ENCODE measurements at regions not wholly inside any gene's neighbourhood (a gene's known extent, or its start where the extent isn't known, plus 50 kb on each side); places are given as distances from the start of the nearest gene placed in this dataset.

DNA sequence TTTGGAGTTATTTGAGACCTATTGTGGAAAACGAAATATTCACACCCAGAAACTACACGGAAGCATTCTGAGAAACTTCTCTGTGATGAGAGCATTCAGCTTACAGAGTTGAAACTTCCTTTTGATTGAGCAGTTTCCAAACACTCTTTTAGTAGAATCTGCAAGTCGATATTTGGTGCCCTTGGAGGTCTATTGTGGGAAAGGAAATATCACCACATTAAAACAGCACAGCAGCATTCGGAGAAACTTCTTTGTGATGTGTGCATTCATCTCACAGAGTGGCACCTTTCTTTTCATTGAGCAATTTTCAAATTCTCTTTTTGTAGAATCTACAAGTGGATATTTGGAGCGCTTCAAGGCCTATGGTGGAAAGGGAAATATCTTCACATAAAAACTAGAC is 595.7 kb upstream of the ALG10B start:
- Histone ChIP-seq H3K9ac (ENCODE audit: low read depth, low read length, poor library complexity, severe bottlenecking) (no peak overlapping the region), H3K9me3 (ENCODE audit: insufficient read depth, low read depth, low read length) (no peaks in the 10 kb centered on the region), H3K4me2 (ENCODE audit: low read depth, low read length, poor library complexity, severe bottlenecking) (no peak overlapping the region), H3K27me3 (ENCODE audit: insufficient read depth, low read length, poor library complexity, severe bottlenecking) (no peaks in the 10 kb centered on the region), H3K79me2 (ENCODE audit: insufficient read depth, low read length) (no peaks in the 10 kb centered on the region), H3K36me3 (ENCODE audit: insufficient read depth, low read length) (no peaks in the 10 kb centered on the region), H3K4me3 (ENCODE audit: low read length, poor library complexity, severe bottlenecking) (no peak overlapping the region), H3K9me2 (replicated peaks; ENCODE audit: low read depth, low read length) (no peaks in the 10 kb centered on the region), H4K20me1 (ENCODE audit: insufficient read depth, low read length, poor library complexity, severe bottlenecking) (no peaks in the 10 kb centered on the region), H3K4me1 (ENCODE audit: insufficient read depth, low read length, poor library complexity, severe bottlenecking) (no peaks in the 10 kb centered on the region), H2AFZ (ENCODE audit: low read length) (no peak overlapping the region), H3F3A (ENCODE audit: low read depth) (no peaks in the 10 kb centered on the region)
- TF ChIP-seq, protein P1, sequence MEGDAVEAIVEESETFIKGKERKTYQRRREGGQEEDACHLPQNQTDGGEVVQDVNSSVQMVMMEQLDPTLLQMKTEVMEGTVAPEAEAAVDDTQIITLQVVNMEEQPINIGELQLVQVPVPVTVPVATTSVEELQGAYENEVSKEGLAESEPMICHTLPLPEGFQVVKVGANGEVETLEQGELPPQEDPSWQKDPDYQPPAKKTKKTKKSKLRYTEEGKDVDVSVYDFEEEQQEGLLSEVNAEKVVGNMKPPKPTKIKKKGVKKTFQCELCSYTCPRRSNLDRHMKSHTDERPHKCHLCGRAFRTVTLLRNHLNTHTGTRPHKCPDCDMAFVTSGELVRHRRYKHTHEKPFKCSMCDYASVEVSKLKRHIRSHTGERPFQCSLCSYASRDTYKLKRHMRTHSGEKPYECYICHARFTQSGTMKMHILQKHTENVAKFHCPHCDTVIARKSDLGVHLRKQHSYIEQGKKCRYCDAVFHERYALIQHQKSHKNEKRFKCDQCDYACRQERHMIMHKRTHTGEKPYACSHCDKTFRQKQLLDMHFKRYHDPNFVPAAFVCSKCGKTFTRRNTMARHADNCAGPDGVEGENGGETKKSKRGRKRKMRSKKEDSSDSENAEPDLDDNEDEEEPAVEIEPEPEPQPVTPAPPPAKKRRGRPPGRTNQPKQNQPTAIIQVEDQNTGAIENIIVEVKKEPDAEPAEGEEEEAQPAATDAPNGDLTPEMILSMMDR (conservative IDR thresholded peaks at IDR 0.05; ENCODE audit: low read length), result no peak
- no peak for TF ChIP-seq EZH2phosphoT487 (IDR thresholded peaks at IDR 0.05; ENCODE audit: borderline replicate concordance)

GRCh38 chr12:37733856-37734255 is 582.7 kb upstream of the ALG10B start:
- Histone ChIP-seq H3F3A (ENCODE audit: low read depth) (no peaks in the 10 kb centered on the region), H3K9ac (ENCODE audit: low read depth, low read length, poor library complexity, severe bottlenecking) (no peak overlapping the region), H2AFZ (ENCODE audit: low read length) (no peak overlapping the region), H4K20me1 (ENCODE audit: insufficient read depth, low read length, poor library complexity, severe bottlenecking) (no peaks in the 10 kb centered on the region), H3K4me2 (ENCODE audit: low read depth, low read length, poor library complexity, severe bottlenecking) (no peak overlapping the region), H3K36me3 (ENCODE audit: insufficient read depth, low read length) (no peaks in the 10 kb centered on the region), H3K9me3 (ENCODE audit: insufficient read depth, low read depth, low read length) (no peaks in the 10 kb centered on the region; the same call in 1 of the 2 replicates), H3K79me2 (ENCODE audit: insufficient read depth, low read length) (no peaks in the 10 kb centered on the region), H3K9me2 (replicated peaks; ENCODE audit: low read depth, low read length) (no peaks in the 10 kb centered on the region), H3K4me1 (ENCODE audit: insufficient read depth, low read length, poor library complexity, severe bottlenecking) (no peaks in the 10 kb centered on the region), H3K4me3 (ENCODE audit: low read length, poor library complexity, severe bottlenecking) (no peak overlapping the region), H3K27me3 (ENCODE audit: insufficient read depth, low read length, poor library complexity, severe bottlenecking) (no peaks in the 10 kb centered on the region)
- no peak for TF ChIP-seq EZH2phosphoT487 (IDR thresholded peaks at IDR 0.05; ENCODE audit: borderline replicate concordance)
- TF ChIP-seq, protein P1 (conservative IDR thresholded peaks at IDR 0.05; ENCODE audit: low read length), result no peak
